GM12874 (cell line): ENCODE measurements at regions not wholly inside any gene's neighbourhood (a gene's known extent, or its start where the extent isn't known, plus 50 kb on each side); places are given as distances from the start of the nearest gene placed in this dataset.

ENCODE experiments used
- TF ChIP-seq, protein P1 (sequence below): IDR thresholded peaks from 2 replicates; pipeline ENCODE4 v1.5.1; 2011; ENCODE audit warnings: low read depth, mild to moderate bottlenecking, control low read depth, low read length, moderate library complexity; ENCODE audit not compliant: insufficient read depth

GRCh38 chr6:67887419-67887746, 747.7 kb upstream of the ADGRB3 start:
- TF ChIP-seq, protein P1, sequence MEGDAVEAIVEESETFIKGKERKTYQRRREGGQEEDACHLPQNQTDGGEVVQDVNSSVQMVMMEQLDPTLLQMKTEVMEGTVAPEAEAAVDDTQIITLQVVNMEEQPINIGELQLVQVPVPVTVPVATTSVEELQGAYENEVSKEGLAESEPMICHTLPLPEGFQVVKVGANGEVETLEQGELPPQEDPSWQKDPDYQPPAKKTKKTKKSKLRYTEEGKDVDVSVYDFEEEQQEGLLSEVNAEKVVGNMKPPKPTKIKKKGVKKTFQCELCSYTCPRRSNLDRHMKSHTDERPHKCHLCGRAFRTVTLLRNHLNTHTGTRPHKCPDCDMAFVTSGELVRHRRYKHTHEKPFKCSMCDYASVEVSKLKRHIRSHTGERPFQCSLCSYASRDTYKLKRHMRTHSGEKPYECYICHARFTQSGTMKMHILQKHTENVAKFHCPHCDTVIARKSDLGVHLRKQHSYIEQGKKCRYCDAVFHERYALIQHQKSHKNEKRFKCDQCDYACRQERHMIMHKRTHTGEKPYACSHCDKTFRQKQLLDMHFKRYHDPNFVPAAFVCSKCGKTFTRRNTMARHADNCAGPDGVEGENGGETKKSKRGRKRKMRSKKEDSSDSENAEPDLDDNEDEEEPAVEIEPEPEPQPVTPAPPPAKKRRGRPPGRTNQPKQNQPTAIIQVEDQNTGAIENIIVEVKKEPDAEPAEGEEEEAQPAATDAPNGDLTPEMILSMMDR, result no peak

DNA sequence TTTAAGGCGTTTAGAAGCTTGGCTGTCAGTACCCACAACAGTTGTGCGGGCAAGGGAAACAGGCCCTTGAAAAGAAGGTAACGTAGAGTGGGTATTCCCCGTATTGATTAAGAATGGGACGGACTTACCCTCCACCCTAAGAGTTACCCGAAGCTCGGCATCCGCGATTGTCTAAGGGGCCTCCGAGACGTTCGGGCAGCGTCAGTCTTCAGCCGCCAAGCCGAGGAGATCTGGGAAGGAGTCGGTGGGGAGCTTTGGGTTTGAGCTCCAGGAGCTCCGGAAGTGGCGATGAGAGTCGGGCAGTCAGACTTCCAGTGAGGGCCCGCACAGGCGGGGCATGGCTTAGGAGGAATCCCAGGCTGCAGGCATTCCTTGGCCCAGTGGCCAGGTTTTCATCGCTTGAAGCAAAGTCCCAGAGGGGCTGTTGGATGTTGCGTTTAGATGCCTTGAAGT, 748.2 kb upstream of the ADGRB3 start:
- TF ChIP-seq, protein P1, result no peak

GRCh38 chr6:67886036-67886707, 748.9 kb upstream of the ADGRB3 start:
- TF ChIP-seq, protein P1, result no peak

- TF ChIP-seq, protein P1, result no peak
Observed at GRCh38 chr6:67885081-67886033, 749.7 kb upstream of the ADGRB3 start.

GRCh38 chr6:67884442-67884841, 750.6 kb upstream of the ADGRB3 start:
- TF ChIP-seq, protein P1, result no peak

DNA sequence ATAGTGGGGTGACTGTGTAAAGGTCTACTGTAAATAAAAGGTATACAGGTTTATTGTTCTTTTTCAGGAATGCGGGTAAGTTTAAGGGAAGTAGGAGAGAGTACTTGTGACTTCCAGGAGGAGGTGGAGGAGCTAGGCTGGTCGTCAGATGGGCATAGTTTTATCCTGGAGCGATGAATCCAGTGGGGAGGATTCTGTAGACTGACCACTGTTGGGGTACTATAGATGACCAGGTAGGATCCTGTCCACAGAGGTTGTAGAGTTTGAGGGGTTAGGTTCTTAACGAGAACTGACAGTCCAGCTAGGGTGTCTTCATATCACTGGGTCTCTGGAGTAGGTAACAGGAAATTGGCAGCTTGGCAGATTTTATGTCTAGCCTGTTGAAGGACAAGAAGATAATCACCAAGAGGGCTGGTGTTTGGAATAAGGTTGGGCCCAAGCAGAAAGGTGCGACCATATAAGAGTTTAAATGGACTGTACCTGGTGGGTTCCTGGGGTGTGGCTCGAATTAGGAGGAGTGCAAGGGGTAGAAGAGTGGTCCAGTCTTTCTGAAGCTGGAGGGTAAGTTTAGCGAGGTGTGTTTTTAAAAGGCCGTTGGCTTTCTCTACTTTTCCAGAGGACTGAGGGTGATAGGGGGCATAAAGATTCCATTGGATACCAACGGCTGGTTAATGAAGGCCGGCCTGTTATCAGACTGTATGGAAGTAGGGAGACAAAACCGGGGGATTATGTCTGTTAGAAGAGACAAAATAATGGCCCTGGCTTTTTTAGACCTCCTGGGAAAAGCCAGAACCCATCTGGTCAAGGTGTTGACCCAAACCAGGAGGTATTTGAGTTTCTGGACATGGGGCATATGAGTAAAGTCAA, 751.3 kb upstream of the ADGRB3 start:
- TF ChIP-seq, protein P1, result no peak
